WERI-Rb-1 (cell line): ENCODE measurements at regions not wholly inside any gene's neighbourhood (a gene's known extent, or its start where the extent isn't known, plus 50 kb on each side); places are given as distances from the start of the nearest gene placed in this dataset.

Experiments used
- DNase-seq: peaks from one replicate; pipeline ENCODE4 v3.0.0-alpha.2; 2020
- H3K27ac ChIP-seq: fragments of 250-450 bp; sonication (Bioruptor Pico); 2 replicates; pipeline ENCODE4 v1.5.1; 2020; ENCODE audit warnings: mild to moderate bottlenecking, moderate library complexity
- H3K27me3 ChIP-seq: fragments of 250-450 bp; sonication (Bioruptor Pico); 2 replicates; pipeline ENCODE4 v1.5.1; 2021; ENCODE audit warnings: mild to moderate bottlenecking, low read depth, moderate library complexity; ENCODE audit not compliant: insufficient read depth, severe bottlenecking
- H3K36me3 ChIP-seq: fragments of 250-450 bp; sonication (Bioruptor Pico); 2 replicates; pipeline ENCODE4 v1.5.1; 2020; ENCODE audit warnings: mild to moderate bottlenecking, moderate library complexity
- H3K4me3 ChIP-seq: 2 replicates; pipeline ENCODE4 v1.5.1; 2011; ENCODE audit warnings: low read depth, mild to moderate bottlenecking, control low read depth, low read length
- H3K9me3 ChIP-seq: fragments of 250-450 bp; sonication (Bioruptor Pico); 2 replicates; pipeline ENCODE4 v1.5.1; 2021; ENCODE audit warnings: mild to moderate bottlenecking, moderate library complexity; ENCODE audit not compliant: severe bottlenecking
- CTCF ChIP-seq: IDR thresholded peaks from 2 replicates; pipeline ENCODE4 v1.5.1; 2011; ENCODE audit warnings: low read depth, mild to moderate bottlenecking, control low read depth, inconsistent platforms, low read length

- DNase-seq: no peak
- Histone ChIP-seq H3K27me3 (peaks cover 8% of the 10 kb centered on the region), H3K9me3 (no peaks in the 10 kb centered on the region), H3K36me3 (no peaks in the 10 kb centered on the region), H3K4me3 (no peak overlapping the region), H3K27ac (no peak overlapping the region)
- TF ChIP-seq CTCF: no peak
Measured at GRCh38 chr10:126722726-126723125, 52.2 kb upstream of the C10orf90 start.

GRCh38 chr10:126723226-126723625, 52.7 kb upstream of the C10orf90 start:
- no peaks in the 10 kb centered on the region for H3K9me3 ChIP-seq
- no peak overlapping the region for H3K27ac ChIP-seq
- H3K27me3 ChIP-seq: peaks cover 8% of the 10 kb centered on the region
- H3K4me3 ChIP-seq: no peak overlapping the region
- no peak for TF ChIP-seq CTCF
- DNase-seq: no peak
- H3K36me3 ChIP-seq: no peaks in the 10 kb centered on the region

GRCh38 chr10:126729314-126729870, 58.9 kb upstream of the C10orf90 start:
- Histone ChIP-seq H3K27ac (no peak overlapping the region), H3K4me3 (no peak overlapping the region), H3K27me3 (no peaks in the 10 kb centered on the region), H3K36me3 (no peaks in the 10 kb centered on the region), H3K9me3 (no peaks in the 10 kb centered on the region)
- TF ChIP-seq CTCF: no peak
- no peak for DNase-seq

GRCh38 chr10:126730856-126731609, 60.5 kb upstream of the C10orf90 start:
- no peak for DNase-seq
- no peak for TF ChIP-seq CTCF
- Histone ChIP-seq H3K4me3 (no peak overlapping the region), H3K36me3 (no peaks in the 10 kb centered on the region), H3K9me3 (no peaks in the 10 kb centered on the region), H3K27me3 (no peaks in the 10 kb centered on the region), H3K27ac (no peak overlapping the region)

- no peak overlapping the region for H3K27ac ChIP-seq
- H3K9me3 ChIP-seq: no peaks in the 10 kb centered on the region
- no peaks in the 10 kb centered on the region for H3K36me3 ChIP-seq
- no peak overlapping the region for H3K4me3 ChIP-seq
- H3K27me3 ChIP-seq: no peaks in the 10 kb centered on the region
- no peak for DNase-seq
- no peak for TF ChIP-seq CTCF
Measured at GRCh38 chr10:126731610-126731990, 61.1 kb upstream of the C10orf90 start.

GRCh38 chr10:126732308-126732707, 61.8 kb upstream of the C10orf90 start:
- DNase-seq: no peak
- TF ChIP-seq CTCF: no peak
- no peak overlapping the region for H3K27ac ChIP-seq
- H3K36me3 ChIP-seq: no peaks in the 10 kb centered on the region
- no peaks in the 10 kb centered on the region for H3K9me3 ChIP-seq
- H3K4me3 ChIP-seq: no peak overlapping the region
- H3K27me3 ChIP-seq: no peaks in the 10 kb centered on the region
